ENCODE measurements at regions not wholly inside any gene's neighbourhood (a gene's known extent, or its start where the extent isn't known, plus 50 kb on each side); places are given as distances from the start of the nearest gene placed in this dataset.
"Not testable (repeated sequence)": the region's sequence is repeated elsewhere in the genome, so short reads cannot be mapped to it uniquely, and the experiment has no call there.

DNA sequence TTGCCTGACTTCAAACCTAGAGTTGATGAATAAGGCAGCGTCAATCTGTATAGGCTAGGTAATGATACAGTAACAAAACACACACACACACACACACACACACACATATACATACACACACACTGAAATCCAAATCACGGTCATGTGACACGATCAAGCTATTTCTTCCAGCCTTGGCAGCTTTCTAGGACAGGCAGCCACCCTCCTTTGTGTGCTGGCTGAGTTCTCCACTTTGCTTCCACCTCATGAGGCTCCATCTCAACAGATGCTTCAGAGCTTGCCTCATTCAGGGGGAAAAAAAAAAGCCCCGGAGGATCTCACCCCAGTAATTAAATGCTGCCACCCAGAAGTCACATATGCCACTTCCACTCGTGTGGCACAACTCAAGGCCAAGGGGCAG, 217.9 kb downstream of the NPIPA8 start:
- not testable (repeated sequence) for H3K4me3 ChIP-seq (ENCODE audit: low read length); H3K36me3 ChIP-seq (ENCODE audit: control insufficient read depth, insufficient read depth, low read length); H3K4me1 ChIP-seq (ENCODE audit: control insufficient read depth, insufficient read depth, low read length); DNase-seq (ENCODE audit: low read depth, low spot score); H3K27me3 ChIP-seq (ENCODE audit: control insufficient read depth, insufficient read depth, low read length); H3K27ac ChIP-seq (ENCODE audit: low read length); H3K9me3 ChIP-seq (ENCODE audit: control insufficient read depth, insufficient read depth, low read length)
- WGBS (ENCODE audit: insufficient coverage, insufficient read length) = no CpG with 5 or more reads among the region's 5 CpGs

DNA sequence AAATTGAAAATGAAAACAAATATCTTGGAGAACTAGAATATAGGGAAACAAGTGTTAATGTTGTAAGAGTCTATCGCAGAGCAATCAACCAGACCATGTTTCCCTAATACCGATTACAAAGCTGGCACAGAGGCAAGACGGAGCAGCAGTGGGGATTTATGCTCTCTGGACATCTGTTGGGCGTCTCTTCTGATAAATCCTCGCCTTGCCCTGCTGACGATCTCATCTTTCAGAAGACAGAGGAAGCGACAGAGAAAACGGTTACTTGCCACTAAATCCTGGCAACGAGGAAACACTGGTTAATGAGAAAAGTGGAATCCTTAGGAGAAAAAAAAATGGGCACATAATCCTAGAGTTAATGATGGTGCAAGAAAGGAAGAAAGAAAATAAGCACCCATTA, 218.5 kb downstream of the NPIPA8 start:
- not testable (repeated sequence) for H3K27ac ChIP-seq (ENCODE audit: low read length); DNase-seq (ENCODE audit: low read depth, low spot score); H3K4me3 ChIP-seq (ENCODE audit: low read length); H3K36me3 ChIP-seq (ENCODE audit: control insufficient read depth, insufficient read depth, low read length); H3K4me1 ChIP-seq (ENCODE audit: control insufficient read depth, insufficient read depth, low read length); H3K27me3 ChIP-seq (ENCODE audit: control insufficient read depth, insufficient read depth, low read length); H3K9me3 ChIP-seq (ENCODE audit: control insufficient read depth, insufficient read depth, low read length)
- no CpG with 5 or more reads among the region's 9 CpGs for WGBS (ENCODE audit: insufficient coverage, insufficient read length)

DNA sequence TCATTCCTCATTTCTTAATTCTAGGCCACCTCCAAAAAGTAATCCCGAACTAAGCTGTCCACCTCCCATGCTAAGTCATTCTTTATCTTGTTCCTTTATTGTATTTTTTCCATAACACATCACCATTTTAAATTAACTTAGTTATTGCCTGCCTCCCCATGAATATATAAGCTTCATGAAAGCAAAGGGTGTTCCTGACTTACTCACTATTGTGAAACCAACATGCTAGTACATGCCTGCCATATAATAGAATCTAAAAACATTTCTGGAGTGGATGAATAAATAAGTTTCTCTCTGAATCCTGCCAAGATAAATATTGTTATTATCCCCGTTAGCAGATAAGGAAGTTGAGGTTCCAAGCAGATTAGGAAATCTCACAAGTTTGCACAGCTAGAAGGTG, 232.1 kb downstream of the NPIPA8 start:
- H3K36me3 ChIP-seq (ENCODE audit: control insufficient read depth, insufficient read depth, low read length); DNase-seq (ENCODE audit: low read depth, low spot score); H3K4me3 ChIP-seq (ENCODE audit: low read length); H3K27ac ChIP-seq (ENCODE audit: low read length); H3K27me3 ChIP-seq (ENCODE audit: control insufficient read depth, insufficient read depth, low read length); H3K4me1 ChIP-seq (ENCODE audit: control insufficient read depth, insufficient read depth, low read length); H3K9me3 ChIP-seq (ENCODE audit: control insufficient read depth, insufficient read depth, low read length): not testable (repeated sequence)
- no CpG with 5 or more reads among the region's 2 CpGs for WGBS (ENCODE audit: insufficient coverage, insufficient read length)

DNA sequence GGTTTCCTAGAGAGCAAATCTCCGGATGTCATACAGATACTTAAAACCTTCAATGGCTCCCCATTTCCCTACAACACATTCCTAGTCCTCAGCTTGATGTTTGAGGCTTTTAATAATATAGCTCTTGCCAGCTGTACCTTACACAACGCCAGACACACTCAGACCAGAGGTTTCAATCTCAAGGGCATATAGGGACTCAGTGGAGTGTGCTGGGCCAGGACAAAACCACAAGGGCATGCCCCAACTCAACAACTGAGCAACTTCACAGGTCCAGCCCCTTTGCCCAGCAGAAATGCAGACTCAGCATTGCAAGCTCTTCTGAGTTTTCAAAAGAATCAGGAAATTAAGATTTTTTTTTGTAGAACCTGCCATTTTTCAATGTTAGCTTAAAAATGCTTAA, 235.5 kb downstream of the NPIPA8 start:
- not testable (repeated sequence) for DNase-seq (ENCODE audit: low read depth, low spot score); H3K4me1 ChIP-seq (ENCODE audit: control insufficient read depth, insufficient read depth, low read length); H3K27me3 ChIP-seq (ENCODE audit: control insufficient read depth, insufficient read depth, low read length); H3K4me3 ChIP-seq (ENCODE audit: low read length); H3K36me3 ChIP-seq (ENCODE audit: control insufficient read depth, insufficient read depth, low read length); H3K27ac ChIP-seq (ENCODE audit: low read length); H3K9me3 ChIP-seq (ENCODE audit: control insufficient read depth, insufficient read depth, low read length)
- WGBS (ENCODE audit: insufficient coverage, insufficient read length) = no CpG with 5 or more reads among the region's 2 CpGs

DNA sequence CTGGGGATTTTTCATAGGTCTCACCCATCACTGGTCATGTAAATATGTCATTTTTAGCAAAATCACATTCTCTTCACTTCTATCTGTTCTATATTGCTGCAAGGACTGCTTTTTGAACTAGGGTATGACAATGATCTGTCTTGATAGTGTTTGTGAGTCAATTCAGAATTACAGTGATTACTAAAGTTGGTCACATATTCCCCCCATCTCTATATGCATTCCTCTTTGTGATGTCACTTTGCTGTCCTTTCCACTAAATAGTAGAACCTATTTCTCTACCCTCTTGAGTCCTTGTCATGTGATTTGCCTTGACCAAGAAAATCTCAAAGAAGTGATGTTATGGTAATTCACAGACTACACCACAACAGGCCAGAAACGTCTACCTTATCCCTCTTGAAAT, 243.9 kb downstream of the NPIPA8 start:
- H3K27me3 ChIP-seq (ENCODE audit: control insufficient read depth, insufficient read depth, low read length); H3K27ac ChIP-seq (ENCODE audit: low read length); H3K36me3 ChIP-seq (ENCODE audit: control insufficient read depth, insufficient read depth, low read length); H3K4me3 ChIP-seq (ENCODE audit: low read length); DNase-seq (ENCODE audit: low read depth, low spot score); H3K4me1 ChIP-seq (ENCODE audit: control insufficient read depth, insufficient read depth, low read length); H3K9me3 ChIP-seq (ENCODE audit: control insufficient read depth, insufficient read depth, low read length): not testable (repeated sequence)
- no CpG with 5 or more reads among the region's 1 CpG for WGBS (ENCODE audit: insufficient coverage, insufficient read length)

DNA sequence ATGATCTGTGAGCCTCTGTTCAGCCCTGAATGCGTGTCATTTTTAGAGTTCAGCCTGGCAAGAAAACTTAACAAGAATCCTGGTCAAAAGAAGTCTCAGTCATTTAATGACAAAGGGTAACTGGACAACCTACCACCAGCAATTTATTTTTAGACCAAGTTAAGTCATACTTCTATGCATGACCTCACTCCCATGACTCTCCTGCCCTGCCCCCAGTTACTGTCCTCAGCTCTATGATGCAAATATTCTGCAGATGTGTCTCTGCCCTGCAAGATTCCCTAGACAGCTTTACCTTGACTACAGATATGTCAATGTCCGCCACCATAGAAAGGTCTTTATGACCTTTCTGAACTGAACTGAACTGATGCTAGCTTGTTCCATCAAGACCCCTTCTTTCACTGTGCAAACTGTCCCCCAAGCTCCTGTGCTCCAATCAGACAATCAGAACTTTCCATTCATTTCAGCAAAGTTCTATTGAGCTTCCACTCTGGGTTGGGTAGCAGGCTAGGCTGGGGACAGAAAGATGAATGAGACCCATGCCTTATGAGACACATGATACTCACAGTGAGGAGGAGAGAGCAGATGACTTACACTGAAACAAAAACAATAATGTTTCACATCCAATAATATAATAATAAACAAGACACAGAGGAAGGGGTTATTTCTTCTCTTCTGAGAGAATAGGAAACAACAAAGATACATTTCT, 255.7 kb downstream of the NPIPA8 start:
- not testable (repeated sequence) for H3K27ac ChIP-seq (ENCODE audit: low read length); H3K36me3 ChIP-seq (ENCODE audit: control insufficient read depth, insufficient read depth, low read length); DNase-seq (ENCODE audit: low read depth, low spot score); H3K9me3 ChIP-seq (ENCODE audit: control insufficient read depth, insufficient read depth, low read length); H3K27me3 ChIP-seq (ENCODE audit: control insufficient read depth, insufficient read depth, low read length); H3K4me3 ChIP-seq (ENCODE audit: low read length); H3K4me1 ChIP-seq (ENCODE audit: control insufficient read depth, insufficient read depth, low read length)
- WGBS (ENCODE audit: insufficient coverage, insufficient read length) = no CpG with 5 or more reads among the region's 2 CpGs

DNA sequence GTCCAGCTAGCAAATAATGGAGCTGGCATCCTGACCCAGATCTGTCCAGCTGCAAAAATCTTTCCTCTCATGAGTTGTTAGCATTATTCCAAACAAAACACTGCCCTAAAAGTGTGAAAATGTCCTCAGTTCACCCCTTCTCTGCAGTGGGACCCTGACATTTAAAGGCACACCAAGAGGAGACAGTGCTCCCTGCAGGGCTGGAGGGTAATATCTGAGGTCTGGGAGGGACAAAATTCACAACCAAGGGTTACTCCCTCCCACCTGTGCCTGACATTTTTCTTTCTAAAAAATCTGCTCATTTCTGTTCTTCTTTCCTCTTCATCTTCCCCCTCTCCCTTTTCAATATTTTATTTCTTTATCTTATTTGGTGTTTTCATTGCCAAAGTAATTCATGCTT, 258.6 kb downstream of the NPIPA8 start:
- not testable (repeated sequence) for H3K36me3 ChIP-seq (ENCODE audit: control insufficient read depth, insufficient read depth, low read length); H3K27me3 ChIP-seq (ENCODE audit: control insufficient read depth, insufficient read depth, low read length)

DNA sequence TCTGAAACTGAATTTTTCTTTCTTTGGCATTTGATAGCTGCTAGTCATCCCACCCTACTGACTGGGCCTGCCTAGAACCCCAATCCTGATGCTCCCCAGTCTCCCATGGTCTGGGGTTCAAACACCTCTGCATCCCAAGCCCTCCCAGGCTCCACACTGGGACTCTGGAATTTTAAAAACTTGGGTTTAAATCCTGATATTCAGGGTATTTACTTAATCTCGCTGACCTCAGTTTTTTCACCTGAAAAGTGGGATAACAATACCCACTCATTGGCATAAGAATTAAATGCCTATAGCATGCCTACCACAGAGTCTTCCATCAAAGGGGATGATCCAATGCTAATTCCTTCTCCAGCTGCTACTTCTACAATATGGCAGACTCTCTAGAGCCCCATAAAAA, 264.4 kb downstream of the NPIPA8 start:
- no peak overlapping the region for H3K4me3 ChIP-seq (ENCODE audit: low read length)
- H3K4me1 ChIP-seq (ENCODE audit: control insufficient read depth, insufficient read depth, low read length) = peaks cover 3% of the 10 kb centered on the region; the same call in 1 of the 2 replicates
- no peaks in the 10 kb centered on the region for H3K9me3 ChIP-seq (ENCODE audit: control insufficient read depth, insufficient read depth, low read length)
- no CpG with 5 or more reads among the region's 1 CpG for WGBS (ENCODE audit: insufficient coverage, insufficient read length)
- no peaks in the 10 kb centered on the region for H3K36me3 ChIP-seq (ENCODE audit: control insufficient read depth, insufficient read depth, low read length)
- no peaks in the 10 kb centered on the region for H3K27me3 ChIP-seq (ENCODE audit: control insufficient read depth, insufficient read depth, low read length)
- no peak for DNase-seq (ENCODE audit: low read depth, low spot score)
- no peak overlapping the region for H3K27ac ChIP-seq (ENCODE audit: low read length)

More for the DNA sequence above, 258.6 kb downstream of the NPIPA8 start:
- not testable (repeated sequence) for H3K9me3 ChIP-seq (ENCODE audit: control insufficient read depth, insufficient read depth, low read length); H3K4me1 ChIP-seq (ENCODE audit: control insufficient read depth, insufficient read depth, low read length); H3K27ac ChIP-seq (ENCODE audit: low read length); H3K4me3 ChIP-seq (ENCODE audit: low read length); DNase-seq (ENCODE audit: low read depth, low spot score)

DNA sequence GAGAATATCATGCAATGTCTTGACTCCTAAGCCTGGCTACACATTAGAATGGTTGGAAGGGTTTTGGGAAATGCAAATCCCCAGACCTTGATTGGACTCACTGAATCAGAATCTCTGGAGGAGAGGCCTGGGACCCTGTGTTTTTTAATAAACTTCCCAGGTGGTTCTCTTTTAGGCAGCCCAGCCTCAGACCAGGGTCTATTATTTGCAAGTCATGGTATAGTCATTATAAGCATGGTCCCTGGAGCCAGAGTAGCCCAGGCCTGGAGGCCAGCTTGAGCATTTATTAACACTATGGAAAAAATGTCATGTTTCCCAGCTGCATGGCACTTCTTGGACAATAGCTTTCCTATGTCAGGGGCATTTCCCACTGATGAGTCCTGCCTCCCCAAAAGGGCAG, 266.9 kb downstream of the NPIPA8 start:
- Histone ChIP-seq H3K4me3 (ENCODE audit: low read length) (no peak overlapping the region), H3K36me3 (ENCODE audit: control insufficient read depth, insufficient read depth, low read length) (no peaks in the 10 kb centered on the region), H3K4me1 (ENCODE audit: control insufficient read depth, insufficient read depth, low read length) (peaks cover 3% of the 10 kb centered on the region; the same call in 1 of the 2 replicates), H3K9me3 (ENCODE audit: control insufficient read depth, insufficient read depth, low read length) (no peaks in the 10 kb centered on the region), H3K27me3 (ENCODE audit: control insufficient read depth, insufficient read depth, low read length) (no peaks in the 10 kb centered on the region), H3K27ac (ENCODE audit: low read length) (no peak overlapping the region)
- DNase-seq (ENCODE audit: low read depth, low spot score) = no peak

DNA sequence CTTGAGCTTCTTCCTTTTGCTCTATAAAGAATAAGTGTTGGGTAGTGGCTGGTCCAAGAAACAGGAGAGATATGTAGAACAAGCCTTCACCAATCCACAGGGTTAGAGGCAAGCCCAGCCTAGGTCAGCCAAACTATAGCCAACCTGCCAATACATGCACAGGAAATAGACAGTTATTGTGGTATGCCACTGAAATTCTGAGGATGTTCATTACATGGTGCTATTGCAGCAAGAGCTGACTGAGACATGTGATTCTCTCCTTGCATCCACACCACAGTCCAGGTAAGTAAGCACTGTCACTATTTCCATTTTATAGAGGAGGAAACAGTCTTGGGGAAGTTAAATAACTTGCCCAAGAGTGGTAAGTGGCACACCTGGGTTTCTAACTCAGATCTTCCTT, 268.1 kb downstream of the NPIPA8 start:
- no peak overlapping the region for H3K4me3 ChIP-seq (ENCODE audit: low read length)
- no peak overlapping the region for H3K27ac ChIP-seq (ENCODE audit: low read length)

DNA sequence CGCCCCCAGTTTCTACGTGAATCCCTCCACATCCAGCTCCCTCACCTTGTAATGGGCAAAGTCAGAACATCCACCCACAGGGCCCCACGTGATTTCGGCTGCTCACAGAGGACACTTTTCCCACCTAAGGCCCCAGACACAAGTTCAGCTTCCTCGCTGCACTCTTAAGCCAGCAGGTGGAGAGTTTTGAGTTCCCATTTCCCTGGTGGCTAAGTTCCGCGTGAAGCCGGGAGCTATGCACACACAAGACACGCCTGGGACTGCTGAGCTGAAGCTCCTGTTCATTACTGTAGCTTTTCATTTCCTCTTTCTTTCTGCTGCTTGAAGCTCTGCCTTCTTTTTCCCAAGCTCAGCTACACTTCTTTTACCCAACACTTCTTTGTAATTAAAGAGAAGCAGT, 273.8 kb downstream of the NPIPA8 start:
- H3K4me3 ChIP-seq (ENCODE audit: low read length) = no peak overlapping the region
- H3K9me3 ChIP-seq (ENCODE audit: control insufficient read depth, insufficient read depth, low read length) = no peaks in the 10 kb centered on the region
- no CpG with 5 or more reads among the region's 9 CpGs for WGBS (ENCODE audit: insufficient coverage, insufficient read length)
- H3K27ac ChIP-seq (ENCODE audit: low read length) = no peak overlapping the region
- DNase-seq (ENCODE audit: low read depth, low spot score) = no peak
- H3K4me1 ChIP-seq (ENCODE audit: control insufficient read depth, insufficient read depth, low read length) = no peaks in the 10 kb centered on the region
- H3K27me3 ChIP-seq (ENCODE audit: control insufficient read depth, insufficient read depth, low read length) = no peaks in the 10 kb centered on the region
- H3K36me3 ChIP-seq (ENCODE audit: control insufficient read depth, insufficient read depth, low read length) = no peaks in the 10 kb centered on the region

More for the DNA sequence above, 268.1 kb downstream of the NPIPA8 start:
- Histone ChIP-seq H3K27me3 (ENCODE audit: control insufficient read depth, insufficient read depth, low read length) (no peaks in the 10 kb centered on the region), H3K4me1 (ENCODE audit: control insufficient read depth, insufficient read depth, low read length) (peaks cover 3% of the 10 kb centered on the region; the same call in 1 of the 2 replicates), H3K9me3 (ENCODE audit: control insufficient read depth, insufficient read depth, low read length) (no peaks in the 10 kb centered on the region), H3K36me3 (ENCODE audit: control insufficient read depth, insufficient read depth, low read length) (no peaks in the 10 kb centered on the region)
- no peak for DNase-seq (ENCODE audit: low read depth, low spot score)
